Osteocyte (in vitro differentiated cells): ENCODE measurements at regions not wholly inside any gene's neighbourhood (a gene's known extent, or its start where the extent isn't known, plus 50 kb on each side); places are given as distances from the start of the nearest gene placed in this dataset.

ENCODE experiments used
- DNase-seq: peaks from one replicate; pipeline ENCODE4 v3.0.0; 2021; ENCODE audit warnings: mixed read lengths; ENCODE audit not compliant: unreplicated experiment; ENCODE audit errors: extremely low spot score
- H3K27ac Mint-ChIP-seq: one replicate; pipeline ENCODE4 v1.8.0; 2021; ENCODE audit warnings: mild to moderate bottlenecking, mixed read lengths; ENCODE audit not compliant: unreplicated experiment
- H3K27me3 Mint-ChIP-seq: one replicate; pipeline ENCODE4 v1.8.0; 2021; ENCODE audit warnings: mixed read lengths; ENCODE audit not compliant: unreplicated experiment
- H3K36me3 Mint-ChIP-seq: one replicate; pipeline ENCODE4 v1.8.0; 2021; ENCODE audit warnings: mixed read lengths; ENCODE audit not compliant: unreplicated experiment
- H3K4me1 Mint-ChIP-seq: one replicate; pipeline ENCODE4 v1.8.0; 2021; ENCODE audit warnings: mixed read lengths; ENCODE audit not compliant: unreplicated experiment
- H3K4me3 Mint-ChIP-seq: one replicate; pipeline ENCODE4 v1.8.0; 2021; ENCODE audit warnings: mild to moderate bottlenecking, moderate library complexity, mixed read lengths; ENCODE audit not compliant: unreplicated experiment
- H3K9me3 Mint-ChIP-seq: one replicate; pipeline ENCODE4 v1.8.0; 2021; ENCODE audit warnings: mixed read lengths; ENCODE audit not compliant: unreplicated experiment
- CTCF ChIP-seq: fragments of 200-600 bp; sonication (generic); IDR thresholded peaks from 2 replicates; pipeline ENCODE4 v1.5.0; 2021; ENCODE audit warnings: antibody characterized with exemption, mild to moderate bottlenecking, moderate library complexity

DNA sequence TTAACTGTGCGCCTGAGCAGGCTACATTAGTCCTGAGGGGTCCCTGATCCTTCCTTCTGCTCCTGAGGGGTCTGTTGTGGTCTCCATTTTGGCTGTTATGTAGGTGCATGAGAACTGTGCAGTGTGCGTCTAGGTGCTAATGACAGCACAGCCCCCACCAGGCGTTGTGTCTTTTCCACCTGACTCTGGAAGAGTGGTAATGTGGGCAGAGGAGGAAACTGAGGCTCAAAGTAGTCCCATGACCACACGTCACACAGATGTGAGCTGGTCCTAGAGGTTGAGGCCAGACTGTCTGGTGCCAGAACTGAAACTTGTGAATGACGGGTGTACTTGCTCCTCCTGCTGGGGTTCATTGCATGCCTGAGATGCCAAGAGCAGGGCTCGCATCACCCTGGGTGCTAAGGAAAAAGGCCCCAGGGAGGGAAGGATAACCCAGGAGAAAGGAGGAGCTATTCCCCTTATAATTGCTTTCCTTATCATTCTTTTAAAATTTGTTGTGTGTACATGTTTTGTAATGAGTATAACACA is 111.8 kb downstream of the SLC25A47 start:
- TF ChIP-seq CTCF: no peak
- Mint-ChIP-seq H3K4me1 (peaks cover 39% of the 10 kb centered on the region), H3K36me3 (no peaks in the 10 kb centered on the region), H3K27me3 (no peaks in the 10 kb centered on the region), H3K9me3 (no peaks in the 10 kb centered on the region), H3K4me3 (no peak overlapping the region), H3K27ac (no peak overlapping the region)
- DNase-seq: no peak

DNA sequence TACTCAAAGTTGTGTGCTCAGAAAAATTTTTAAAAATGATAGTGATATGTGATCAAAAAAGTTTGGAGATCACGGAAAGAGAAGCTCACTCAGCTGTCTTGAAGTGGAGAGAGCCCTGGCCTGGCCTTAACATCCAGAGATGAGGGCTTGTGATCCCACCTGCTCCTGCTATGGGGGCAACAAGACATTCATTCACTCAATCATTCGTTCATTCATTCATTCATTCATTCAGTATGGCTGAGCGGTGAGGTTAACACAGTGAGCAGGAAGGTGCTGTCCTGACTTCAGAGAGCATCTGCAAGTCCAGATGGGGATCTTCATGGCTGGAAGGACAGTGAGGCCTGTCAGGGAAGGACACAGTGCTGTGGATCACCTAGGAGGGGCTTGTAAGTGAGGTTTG is 112.3 kb downstream of the SLC25A47 start:
- no peak for DNase-seq
- H3K4me1 Mint-ChIP-seq: peaks cover 44% of the 10 kb centered on the region
- no peaks in the 10 kb centered on the region for H3K9me3 Mint-ChIP-seq
- no peak overlapping the region for H3K4me3 Mint-ChIP-seq
- no peaks in the 10 kb centered on the region for H3K36me3 Mint-ChIP-seq
- no peaks in the 10 kb centered on the region for H3K27me3 Mint-ChIP-seq
- no peak overlapping the region for H3K27ac Mint-ChIP-seq
- TF ChIP-seq CTCF: no peak

DNA sequence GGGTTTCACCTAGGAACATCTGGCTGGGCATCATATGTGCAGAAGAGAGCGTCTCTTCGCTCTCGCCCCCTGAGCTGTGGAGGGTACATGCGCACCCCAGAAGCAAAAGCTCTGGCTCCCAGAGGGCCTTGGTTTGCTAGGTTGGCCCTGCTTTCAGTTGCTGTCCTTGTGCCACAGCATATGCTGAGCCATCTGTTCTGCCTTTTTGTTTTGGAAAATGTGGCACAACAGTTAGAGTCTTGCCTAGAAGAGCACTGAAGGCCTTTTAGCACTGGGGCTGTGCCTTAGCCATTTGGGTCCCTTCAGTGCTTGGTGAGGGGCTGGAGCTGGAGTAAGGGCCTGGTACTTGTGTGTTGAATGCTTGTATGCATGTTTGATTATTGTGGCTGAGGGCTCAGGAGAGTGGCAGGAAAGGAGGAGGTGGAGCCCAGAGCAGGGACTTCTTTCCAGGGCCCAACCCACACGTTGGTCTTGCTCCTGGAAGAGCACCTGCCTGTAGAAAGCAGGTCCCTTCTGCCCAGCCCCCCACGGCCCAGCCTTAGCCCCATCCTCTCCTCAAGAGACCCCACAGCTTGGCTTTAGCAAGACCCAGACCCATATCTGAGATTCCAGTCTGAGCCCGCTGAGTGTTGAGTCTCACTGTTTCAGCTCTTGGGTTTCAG is 113.7 kb downstream of the SLC25A47 start:
- H3K27ac Mint-ChIP-seq: no peak overlapping the region
- no peaks in the 10 kb centered on the region for H3K36me3 Mint-ChIP-seq
- H3K27me3 Mint-ChIP-seq: no peaks in the 10 kb centered on the region
- DNase-seq: peak; percentile 38
- TF ChIP-seq CTCF: no peak
- no peaks in the 10 kb centered on the region for H3K9me3 Mint-ChIP-seq
- no peak overlapping the region for H3K4me3 Mint-ChIP-seq
- peaks cover 55% of the 10 kb centered on the region for H3K4me1 Mint-ChIP-seq

DNA sequence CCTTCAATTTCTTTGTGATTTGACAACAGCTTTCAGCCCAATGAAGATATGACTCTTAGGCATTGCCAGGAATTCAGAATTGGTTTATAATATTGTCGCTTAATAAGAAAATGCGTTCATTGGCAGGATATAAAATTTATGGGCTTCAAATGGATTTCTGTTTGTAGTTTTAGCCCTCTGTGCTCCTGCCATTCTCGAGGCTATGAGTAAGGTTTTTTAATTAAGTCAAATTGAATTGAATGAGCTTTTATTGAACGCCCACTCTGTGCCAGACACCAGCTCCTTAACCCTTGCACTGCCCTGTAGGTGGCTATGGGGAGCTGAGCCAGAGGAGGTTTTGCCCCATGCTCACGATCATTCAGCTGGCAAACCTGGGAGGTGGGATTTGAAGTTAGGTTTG is 115.1 kb downstream of the SLC25A47 start:
- TF ChIP-seq CTCF: no peak
- no peak overlapping the region for H3K4me3 Mint-ChIP-seq
- no peaks in the 10 kb centered on the region for H3K27me3 Mint-ChIP-seq

DNA sequence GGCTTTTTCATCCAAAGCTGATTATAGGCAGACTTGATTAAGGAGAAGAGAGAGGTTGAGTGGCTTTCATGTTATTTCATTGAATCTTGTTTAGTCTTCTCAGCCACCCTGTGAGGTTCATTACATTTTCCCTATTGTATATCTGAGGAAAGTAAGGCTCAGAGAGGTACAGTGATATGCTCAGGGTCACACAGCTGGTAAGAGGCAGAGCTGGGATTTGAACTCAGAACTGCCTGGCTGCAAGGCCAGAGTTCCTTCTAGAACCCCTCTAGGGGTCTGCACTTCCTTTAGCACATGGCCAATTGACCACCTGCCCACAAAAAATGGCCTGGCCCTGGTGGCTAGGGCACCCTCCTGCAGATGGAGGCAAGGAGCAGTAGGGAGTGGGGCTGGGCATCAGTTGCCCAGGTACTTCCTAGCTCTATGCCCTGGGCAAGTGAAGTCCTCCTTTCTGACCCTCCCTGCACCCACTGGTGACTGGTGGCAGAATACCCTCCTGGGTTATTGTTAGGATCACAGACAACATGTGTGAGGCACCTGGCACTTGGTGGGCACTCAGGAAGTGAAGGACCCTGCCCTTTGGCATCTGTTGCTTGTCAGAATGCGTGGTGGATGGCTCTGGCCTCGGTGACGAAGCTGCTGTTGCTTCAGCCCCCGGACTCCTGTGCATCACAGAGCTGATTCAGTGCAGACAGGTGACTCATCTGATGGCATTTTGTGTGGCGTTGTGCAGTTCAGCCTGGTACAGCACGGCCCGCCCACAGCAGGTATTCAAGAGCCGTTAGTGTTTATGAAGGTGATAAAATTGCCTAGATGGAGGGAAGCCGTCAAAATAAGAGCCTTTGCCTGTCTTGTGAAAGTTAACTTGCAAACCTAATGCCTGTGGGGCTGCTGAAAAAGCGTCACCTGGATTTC is 115.8 kb downstream of the SLC25A47 start:
- DNase-seq: peak; percentile 73
- Mint-ChIP-seq H3K9me3 (no peaks in the 10 kb centered on the region), H3K4me1 (peaks cover 75% of the 10 kb centered on the region), H3K27ac (no peak overlapping the region), H3K4me3 (no peak overlapping the region), H3K27me3 (no peaks in the 10 kb centered on the region), H3K36me3 (no peaks in the 10 kb centered on the region)
- no peak for TF ChIP-seq CTCF

More for the DNA sequence above, 115.1 kb downstream of the SLC25A47 start:
- H3K9me3 Mint-ChIP-seq: no peaks in the 10 kb centered on the region
- H3K4me1 Mint-ChIP-seq: peaks cover 69% of the 10 kb centered on the region
- peak; percentile 11 for DNase-seq
- no peak overlapping the region for H3K27ac Mint-ChIP-seq
- H3K36me3 Mint-ChIP-seq: no peaks in the 10 kb centered on the region
